ENCODE measurements at regions not wholly inside any gene's neighbourhood (a gene's known extent, or its start where the extent isn't known, plus 50 kb on each side); places are given as distances from the start of the nearest gene placed in this dataset.

DNA sequence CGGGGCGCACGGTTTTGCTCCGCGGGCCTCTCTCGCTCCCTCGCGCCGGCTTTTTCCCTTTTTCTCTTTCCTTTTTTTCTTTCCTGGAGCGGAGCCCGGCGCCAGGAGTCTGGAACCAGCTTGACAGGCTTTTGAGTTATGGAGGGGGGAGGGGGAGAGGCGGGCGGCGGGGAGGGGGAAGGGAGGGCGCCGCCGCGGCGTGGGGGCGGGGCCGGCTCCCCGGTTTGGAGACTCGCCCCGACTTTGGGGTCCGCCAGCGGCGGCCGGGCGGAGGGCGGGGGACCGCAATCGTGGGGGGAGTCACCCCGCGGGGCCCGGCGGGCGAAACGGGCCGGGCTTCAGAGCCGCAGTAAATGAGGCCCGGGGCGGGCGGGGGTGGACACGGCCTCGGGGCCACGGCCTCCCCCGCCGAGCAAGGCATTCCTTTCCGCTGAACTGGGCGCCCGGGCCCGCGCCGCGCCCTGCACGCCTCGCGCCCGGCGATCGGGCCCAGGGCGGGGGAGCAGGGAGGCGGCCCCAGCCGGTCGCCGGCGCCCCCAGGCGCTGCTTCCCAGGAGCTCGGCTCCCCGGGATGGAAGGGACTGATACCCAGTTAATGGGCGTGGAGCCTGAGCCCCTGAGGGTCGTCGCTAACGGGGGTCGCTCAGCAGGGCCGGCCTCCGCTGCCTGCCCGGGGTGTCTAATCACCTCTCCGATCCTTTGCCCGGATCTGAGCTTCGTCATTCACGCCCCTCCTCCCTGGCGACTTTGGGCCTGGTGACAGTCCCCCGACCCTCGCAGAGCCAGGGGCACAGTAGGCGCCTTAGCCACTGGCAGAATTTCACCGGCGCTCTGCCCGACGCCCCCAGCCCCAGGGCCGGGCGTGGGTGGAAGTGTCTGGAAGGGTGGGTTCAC is 138.1 kb downstream of the C9orf50 start:
- Histone ChIP-seq H3K9me2 (replicated peaks; ENCODE audit: low read length) (no peaks in the 10 kb centered on the region), H3K4me3 (ENCODE audit: low read length) (peak overlapping the region; percentile 67), H3F3A (ENCODE audit: low read length, unreplicated experiment) (no peaks in the 10 kb centered on the region), H3K36me3 (ENCODE audit: low read depth, low read length) (no peaks in the 10 kb centered on the region), H4K20me1 (ENCODE audit: low read length) (no peaks in the 10 kb centered on the region), H3K9me3 (ENCODE audit: low read length) (no peaks in the 10 kb centered on the region), H3K9ac (ENCODE audit: low read length) (peak overlapping the region; percentile 93), H3K27ac (ENCODE audit: low read length) (peak overlapping the region; percentile 98), H3K79me2 (ENCODE audit: low read length) (0 out of 2 replicates have a peak, but pooled peaks cover 7% of the 10 kb centered on the region), H3K4me2 (ENCODE audit: low read length) (peak overlapping the region; percentile 93), H3K27me3 (ENCODE audit: low read length) (no peaks in the 10 kb centered on the region), H2AFZ (ENCODE audit: low read length) (peak overlapping the region; percentile 71), H3K4me1 (ENCODE audit: insufficient read depth, low read length) (peaks cover 37% of the 10 kb centered on the region)
- intact Hi-C loops (cut with micrococcal nuclease): loop anchor here (2.0 to 10.0 kb wide), 2 partner anchors 308 to 338 kb away; no protein-coding TSS in a partner anchor
- TF ChIP-seq EZH2 (IDR thresholded peaks at IDR 0.05; ENCODE audit: low read length, unreplicated experiment): no peak
- TF ChIP-seq EZH2phosphoT487 (IDR thresholded peaks at IDR 0.05; ENCODE audit: borderline replicate concordance, low read length): no peak
- TF ChIP-seq, protein P1, sequence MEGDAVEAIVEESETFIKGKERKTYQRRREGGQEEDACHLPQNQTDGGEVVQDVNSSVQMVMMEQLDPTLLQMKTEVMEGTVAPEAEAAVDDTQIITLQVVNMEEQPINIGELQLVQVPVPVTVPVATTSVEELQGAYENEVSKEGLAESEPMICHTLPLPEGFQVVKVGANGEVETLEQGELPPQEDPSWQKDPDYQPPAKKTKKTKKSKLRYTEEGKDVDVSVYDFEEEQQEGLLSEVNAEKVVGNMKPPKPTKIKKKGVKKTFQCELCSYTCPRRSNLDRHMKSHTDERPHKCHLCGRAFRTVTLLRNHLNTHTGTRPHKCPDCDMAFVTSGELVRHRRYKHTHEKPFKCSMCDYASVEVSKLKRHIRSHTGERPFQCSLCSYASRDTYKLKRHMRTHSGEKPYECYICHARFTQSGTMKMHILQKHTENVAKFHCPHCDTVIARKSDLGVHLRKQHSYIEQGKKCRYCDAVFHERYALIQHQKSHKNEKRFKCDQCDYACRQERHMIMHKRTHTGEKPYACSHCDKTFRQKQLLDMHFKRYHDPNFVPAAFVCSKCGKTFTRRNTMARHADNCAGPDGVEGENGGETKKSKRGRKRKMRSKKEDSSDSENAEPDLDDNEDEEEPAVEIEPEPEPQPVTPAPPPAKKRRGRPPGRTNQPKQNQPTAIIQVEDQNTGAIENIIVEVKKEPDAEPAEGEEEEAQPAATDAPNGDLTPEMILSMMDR (conservative IDR thresholded peaks at IDR 0.05; ENCODE audit: low read depth, low read length): no peak
- POLR2A ChIA-PET (ENCODE audit: unreplicated experiment): interaction anchor here (0.5 to 2.1 kb wide), 8 partner anchors 14 to 659 kb away, joined by 3 to 43 read pairs (median 4); partner anchors contain the start of gene IER5L
- BruUV-seq (replicated peaks): no TSS peak
- CTCF ChIA-PET: interaction anchor here (0.7 kb wide), 1 partner anchor 70 kb away, joined by 8 read pairs; no protein-coding TSS in a partner anchor
- peak; percentile 84 for DNase-seq
- peak; percentile 72 for ATAC-seq

DNA sequence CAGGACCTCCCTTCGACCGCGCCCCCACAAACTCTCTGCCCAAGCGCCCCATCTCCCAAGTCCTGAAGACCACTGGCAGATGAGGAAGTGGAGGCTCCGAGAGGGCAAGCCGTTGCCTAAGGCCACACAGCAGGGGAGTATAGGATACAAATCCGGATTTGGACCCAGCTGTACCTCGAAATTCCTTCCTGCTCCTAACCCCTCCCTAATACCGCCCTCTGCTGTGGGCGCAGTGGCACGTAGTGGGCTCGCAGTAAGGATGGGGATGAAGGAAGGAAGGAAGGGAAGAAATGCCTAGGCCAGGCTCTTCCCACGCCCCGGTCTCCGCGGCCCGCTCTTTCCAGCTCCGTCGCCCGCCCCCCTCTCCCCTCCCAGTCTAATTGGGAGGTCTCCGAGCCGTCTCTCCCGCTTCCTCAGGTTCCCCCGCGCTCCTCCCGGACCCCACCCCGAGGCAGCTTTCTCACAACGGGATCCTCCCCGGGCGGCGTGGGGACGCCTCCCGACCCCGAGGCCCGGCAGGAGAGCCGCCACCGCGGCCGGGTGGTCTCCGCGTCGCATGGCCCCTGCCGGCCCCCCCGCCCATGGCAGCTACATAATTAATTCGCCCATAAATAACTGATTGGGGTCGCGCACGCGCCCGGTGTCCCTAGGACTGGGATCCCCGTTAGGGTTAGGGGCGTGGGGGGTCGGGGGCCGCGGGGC is 138.9 kb downstream of the C9orf50 start:
- CTCF ChIA-PET: interaction anchor here (0.7 kb wide), 1 partner anchor 70 kb away, joined by 8 read pairs; no protein-coding TSS in a partner anchor
- no peaks in the 10 kb centered on the region for H3K9me2 ChIP-seq (replicated peaks; ENCODE audit: low read length)
- peak overlapping the region; percentile 93 for H3K9ac ChIP-seq (ENCODE audit: low read length)
- H3K4me1 ChIP-seq (ENCODE audit: insufficient read depth, low read length): peaks cover 32% of the 10 kb centered on the region
- BruUV-seq (replicated peaks): TSS peak; percentile 27
- no peaks in the 10 kb centered on the region for H3K36me3 ChIP-seq (ENCODE audit: low read depth, low read length)
- no peaks in the 10 kb centered on the region for H4K20me1 ChIP-seq (ENCODE audit: low read length)
- ATAC-seq: no peak
- POLR2A ChIA-PET (ENCODE audit: unreplicated experiment): interaction anchor here (0.6 to 2.1 kb wide), 3 partner anchors 21 to 658 kb away, joined by 3 to 43 read pairs (median 13); no protein-coding TSS in a partner anchor
- no peak for TF ChIP-seq EZH2 (IDR thresholded peaks at IDR 0.05; ENCODE audit: low read length, unreplicated experiment)
- TF ChIP-seq, protein P1 (conservative IDR thresholded peaks at IDR 0.05; ENCODE audit: low read depth, low read length): peak; percentile 24; the same call in 1 of the 2 replicates
- no peak for TF ChIP-seq EZH2phosphoT487 (IDR thresholded peaks at IDR 0.05; ENCODE audit: borderline replicate concordance, low read length)
- peak overlapping the region; percentile 67 for H3K4me3 ChIP-seq (ENCODE audit: low read length)
- no peak for DNase-seq
- no peaks in the 10 kb centered on the region for H3F3A ChIP-seq (ENCODE audit: low read length, unreplicated experiment)
- 0 out of 2 replicates have a peak, but pooled peaks cover 7% of the 10 kb centered on the region for H3K79me2 ChIP-seq (ENCODE audit: low read length)
- peak overlapping the region; percentile 64; the same call in 1 of the 2 replicates for H2AFZ ChIP-seq (ENCODE audit: low read length)
- no peaks in the 10 kb centered on the region for H3K9me3 ChIP-seq (ENCODE audit: low read length)
- H3K27me3 ChIP-seq (ENCODE audit: low read length): no peaks in the 10 kb centered on the region
- H3K4me2 ChIP-seq (ENCODE audit: low read length): peak overlapping the region; percentile 93
- H3K27ac ChIP-seq (ENCODE audit: low read length): peak overlapping the region; percentile 98
- intact Hi-C loops (cut with micrococcal nuclease): loop anchor here (2.0 to 10.0 kb wide), 2 partner anchors 307 to 337 kb away; no protein-coding TSS in a partner anchor

All from PC-3 (cell line).